GM19397 (cell line): ENCODE measurements at regions not wholly inside any gene's neighbourhood (a gene's known extent, or its start where the extent isn't known, plus 50 kb on each side); places are given as distances from the start of the nearest gene placed in this dataset.
A peak's percentile ranks its signal among the peaks of the same experiment; 100 is the strongest.

Source experiments
- ATAC-seq: cut with Tn5 transposase; IDR thresholded peaks from one replicate; pipeline ENCODE4 v1.9.1; 2021; ENCODE audit warnings: mild to moderate bottlenecking, moderate library complexity; ENCODE audit not compliant: unreplicated experiment

- ATAC-seq = no peak
These were observed 78.0 kb upstream of the NHSL1 start for GRCh38 chr6:138577151-138577915.

DNA sequence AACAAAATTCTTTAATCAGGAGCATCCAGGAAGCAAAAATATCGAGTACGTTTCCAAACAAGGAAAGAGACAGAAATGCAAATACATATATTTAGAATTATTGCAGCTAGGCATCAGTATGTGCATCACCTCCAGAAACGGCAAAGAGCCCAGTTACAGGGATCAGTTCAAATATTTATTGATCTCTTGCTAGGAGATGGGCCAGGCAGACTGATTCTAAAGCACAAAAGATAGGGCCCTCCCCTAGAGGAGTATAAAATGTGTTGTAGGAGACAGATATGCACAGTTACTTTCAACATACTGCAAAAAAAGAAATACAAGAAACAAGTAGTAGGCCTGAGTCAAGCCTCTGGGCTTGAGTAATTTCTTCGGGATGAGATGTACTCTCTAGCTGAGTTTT, 80.7 kb upstream of the NHSL1 start:
- ATAC-seq = no peak

DNA sequence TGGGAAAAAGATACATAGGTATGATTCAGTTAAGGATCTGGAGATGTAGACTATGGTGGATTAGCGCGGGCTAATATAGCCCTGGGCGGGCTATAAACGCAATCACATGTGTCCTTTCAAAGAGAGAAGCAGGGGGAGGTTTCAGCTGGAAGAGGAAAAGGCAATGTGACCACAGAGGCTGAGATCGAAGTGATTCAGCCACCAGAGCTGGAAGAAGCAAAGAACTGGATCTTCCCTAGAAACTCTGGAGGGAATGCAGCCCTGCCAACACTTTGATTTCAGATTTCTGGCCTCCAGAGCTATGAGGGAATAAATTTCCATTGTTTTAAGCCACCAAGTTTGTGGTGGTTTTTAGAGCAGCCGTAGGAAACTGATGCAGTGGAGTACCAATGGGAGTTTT, 81.5 kb upstream of the NHSL1 start:
- ATAC-seq = no peak

GRCh38 chr6:138582573-138582972, 83.3 kb upstream of the NHSL1 start:
- no peak for ATAC-seq

DNA sequence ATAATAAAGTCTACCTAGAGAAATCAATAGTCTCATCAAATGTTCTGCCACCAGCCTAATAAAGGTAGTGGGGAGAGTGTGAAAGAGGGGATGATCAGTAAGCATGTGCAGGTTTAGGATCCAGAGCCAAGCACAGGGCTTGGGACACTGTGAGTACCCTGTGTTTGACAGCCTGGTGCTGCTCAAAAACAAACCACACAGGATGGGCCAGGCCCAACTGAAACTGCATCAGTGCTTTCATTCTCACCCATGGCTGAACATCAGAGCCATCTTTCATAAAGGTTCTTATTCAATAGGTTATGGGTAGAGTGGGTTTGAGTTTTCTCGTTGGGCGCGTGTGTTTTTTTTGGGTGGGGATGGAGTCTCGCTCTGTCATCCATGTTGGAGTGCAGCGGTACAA, 87.3 kb upstream of the NHSL1 start:
- no peak for ATAC-seq

DNA sequence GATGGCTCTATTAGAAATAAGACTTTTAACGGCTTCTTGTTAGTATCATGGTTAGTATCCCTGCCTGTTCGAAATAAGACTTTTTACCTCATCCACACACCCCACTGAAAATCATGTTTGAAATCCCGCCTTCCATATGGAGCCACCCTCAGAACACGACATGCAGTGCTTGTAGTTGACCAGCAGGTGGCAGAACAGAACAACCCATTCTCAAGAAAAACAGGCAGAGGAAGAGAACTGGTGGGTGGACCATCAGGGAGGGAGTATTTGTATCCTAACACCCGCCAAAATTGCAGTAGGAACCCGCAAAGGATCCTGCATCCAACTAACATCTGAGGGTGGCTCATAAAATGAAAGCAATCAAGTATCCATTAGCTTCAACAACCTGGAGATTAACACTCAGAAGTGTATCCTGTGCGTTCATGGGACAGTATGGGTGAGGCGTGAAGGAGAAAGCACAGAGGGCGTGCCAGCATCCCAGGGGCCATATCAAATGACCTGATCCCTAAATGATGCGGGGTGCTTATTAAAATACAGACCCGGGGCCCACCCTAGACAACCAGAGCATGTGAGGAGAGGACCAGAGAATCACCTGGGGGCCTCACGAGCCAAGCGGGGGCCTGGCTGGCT, 89.6 kb upstream of the NHSL1 start:
- ATAC-seq = no peak

- ATAC-seq = no peak
These were observed 91.8 kb upstream of the NHSL1 start for GRCh38 chr6:138590796-138591709.

DNA sequence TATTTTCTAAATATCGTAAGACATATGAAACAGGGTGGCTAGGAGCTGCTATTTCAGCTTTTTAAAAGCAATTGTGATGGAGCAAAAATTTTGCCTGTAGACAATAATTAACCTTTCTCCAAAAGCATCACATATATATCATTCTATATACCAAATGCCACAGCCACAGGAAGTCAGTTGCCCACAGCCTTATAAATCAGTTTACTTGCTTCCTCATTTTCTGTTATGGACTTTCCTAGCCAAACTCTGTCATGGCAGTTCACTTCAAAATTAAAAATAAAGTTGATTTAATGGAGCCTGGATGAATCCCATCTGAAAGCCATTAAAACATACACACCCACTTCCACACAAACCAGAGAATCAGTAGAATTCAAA, 93.4 kb upstream of the NHSL1 start:
- peak; percentile 50 for ATAC-seq

DNA sequence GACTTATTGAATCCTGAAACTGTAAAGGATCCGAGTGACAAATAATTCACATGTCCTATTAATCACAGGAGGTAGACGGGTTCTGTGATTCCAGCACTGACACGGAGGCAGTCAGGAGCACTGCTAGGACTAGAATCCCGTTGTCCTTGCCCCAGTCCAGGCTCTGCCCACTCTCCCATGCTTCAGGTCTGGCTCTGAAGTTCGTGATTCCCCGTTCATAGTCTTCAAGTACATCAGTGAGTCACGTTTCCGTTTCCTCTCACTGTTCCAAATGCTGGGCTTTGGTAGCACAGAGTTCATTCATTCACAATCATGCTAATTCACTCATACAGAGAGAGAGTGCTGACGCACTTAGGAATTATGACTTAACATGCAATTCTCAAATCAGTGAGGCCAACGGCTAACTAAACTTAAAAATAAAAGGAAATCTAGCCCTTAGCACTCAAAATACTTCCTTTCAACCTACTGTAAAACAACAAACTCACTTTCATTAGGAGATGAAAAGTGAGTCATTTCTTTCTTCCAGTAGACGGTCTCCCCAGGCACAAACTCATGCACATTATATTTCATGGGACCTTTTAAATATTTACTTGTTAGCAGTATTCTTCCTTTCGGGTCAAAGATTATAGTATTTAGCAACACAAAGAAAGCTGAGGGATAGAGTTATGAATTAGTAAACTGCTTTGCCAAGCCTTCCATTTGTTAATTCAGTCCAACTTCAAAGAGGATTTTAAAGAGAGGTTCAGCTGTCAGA, 94.0 kb upstream of the NHSL1 start:
- peak; percentile 71 for ATAC-seq

DNA sequence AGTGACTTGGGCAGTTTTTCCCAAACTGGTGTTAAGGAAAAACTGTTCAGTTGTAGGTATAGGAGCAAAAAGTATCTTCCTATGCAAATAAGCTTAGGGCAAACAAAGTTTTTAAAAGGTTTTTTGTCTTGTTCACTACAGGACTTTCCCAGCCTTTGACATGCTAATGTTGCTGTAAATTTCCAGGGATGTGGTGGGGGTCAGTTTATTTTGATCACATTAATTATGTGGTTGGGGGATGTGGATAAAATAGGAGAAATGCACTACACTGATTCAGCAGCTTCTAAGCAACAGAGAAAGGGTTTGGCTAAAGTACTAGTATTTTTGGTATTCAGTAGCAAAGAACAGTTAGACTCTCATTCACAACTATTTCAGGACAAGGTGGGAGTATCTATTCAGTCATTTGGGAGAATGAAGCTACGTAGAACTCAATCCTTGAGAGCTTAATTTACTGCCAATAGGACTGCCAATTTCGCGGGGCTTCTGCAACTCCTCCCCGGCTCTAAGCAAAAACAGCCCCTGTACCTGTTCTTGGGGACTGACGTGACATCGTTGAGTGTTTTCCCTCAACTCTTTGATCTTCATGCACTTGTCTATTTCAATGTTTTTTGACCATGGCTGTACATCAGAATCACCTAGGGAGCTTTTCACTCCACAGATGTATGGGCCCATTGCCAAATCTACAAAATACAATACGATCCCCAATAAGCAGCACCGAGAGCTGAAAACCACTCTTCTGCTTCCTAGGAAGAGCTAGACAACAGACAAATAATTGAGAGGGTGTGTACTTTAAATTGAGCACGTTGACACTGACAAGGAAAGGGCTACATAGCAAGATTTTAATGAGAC, 94.8 kb upstream of the NHSL1 start:
- no peak for ATAC-seq

- ATAC-seq = no peak
These were observed 95.5 kb upstream of the NHSL1 start for GRCh38 chr6:138594758-138595140.

DNA sequence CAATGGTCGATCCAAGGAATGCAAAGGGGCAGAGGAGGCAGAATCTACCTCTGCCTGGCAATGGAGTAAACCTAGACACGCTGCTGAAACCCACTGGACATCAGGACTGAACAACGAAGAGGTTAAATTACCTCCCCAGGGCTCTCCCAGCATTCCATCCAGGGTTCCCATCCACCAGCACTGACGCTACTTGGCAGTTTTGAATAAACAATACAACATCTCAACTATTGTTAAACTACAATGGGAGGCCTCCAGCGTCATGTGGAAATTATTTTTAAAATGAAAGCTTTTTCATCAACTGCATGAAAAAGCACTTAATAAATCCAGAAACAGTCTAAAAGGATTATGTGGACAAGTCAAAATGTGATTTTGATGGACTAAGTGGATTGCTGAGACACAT, 96.8 kb upstream of the NHSL1 start:
- ATAC-seq = no peak

- ATAC-seq = no peak
These were observed 97.3 kb upstream of the NHSL1 start for GRCh38 chr6:138596591-138596990.

GRCh38 chr6:138597336-138597735, 98.0 kb upstream of the NHSL1 start:
- no peak for ATAC-seq

DNA sequence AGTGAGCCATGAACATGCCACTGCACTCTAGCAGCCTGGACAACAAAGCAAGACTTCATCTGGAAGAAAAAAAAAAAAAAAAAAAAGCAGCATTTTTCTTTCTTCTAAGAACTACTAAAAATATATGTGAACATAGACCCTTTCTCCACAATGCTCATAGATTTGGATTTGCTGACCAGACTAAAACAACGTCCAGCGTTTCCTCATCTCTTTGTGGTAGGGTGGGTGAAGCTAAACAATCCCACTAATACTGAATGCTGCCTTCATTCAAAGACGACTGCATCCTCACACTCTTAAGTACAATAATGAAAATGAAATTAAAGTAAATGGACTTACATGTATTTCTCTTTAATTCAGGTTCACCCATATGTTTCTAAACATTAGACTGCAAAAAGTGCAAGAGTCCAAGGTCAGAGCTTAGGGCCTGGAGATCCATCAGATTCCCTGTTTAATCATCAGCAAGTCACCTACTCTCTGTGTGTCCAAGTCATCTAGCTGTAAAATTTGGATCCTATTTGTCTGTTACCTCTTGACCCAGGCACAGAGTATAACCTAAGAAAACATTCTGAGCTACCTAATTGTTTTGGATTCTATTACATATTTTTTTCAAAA, 99.4 kb upstream of the NHSL1 start:
- no peak for ATAC-seq

GRCh38 chr6:138600261-138600660, 101.0 kb upstream of the NHSL1 start:
- ATAC-seq = no peak

- no peak for ATAC-seq
These were observed 101.4 kb upstream of the NHSL1 start for GRCh38 chr6:138600726-138601125.

- ATAC-seq = no peak
These were observed 101.8 kb upstream of the NHSL1 start for GRCh38 chr6:138601128-138601527.

- ATAC-seq = no peak
These were observed 106.7 kb upstream of the NHSL1 start for GRCh38 chr6:138605958-138606357.
